IMR-90 (cell line): ENCODE measurements at regions not wholly inside any gene's neighbourhood (a gene's known extent, or its start where the extent isn't known, plus 50 kb on each side); places are given as distances from the start of the nearest gene placed in this dataset.

ENCODE experiments used
- ATAC-seq: fragments of 200-7000 bp; cut with Tn5 transposase; 2 replicates; pipeline ENCODE4 v1.9.1; 2020; ENCODE audit warnings: low read depth, mild to moderate bottlenecking, moderate library complexity
- BruUV-seq: library from RNA; stranded (reverse); fragments of 400-500 nt; replicated peaks from 2 replicates; lab custom pipeline; 2021; lab: Mats Ljungman, UMichigan
- CTCF ChIA-PET: fragments of 300-600 bp; formaldehyde crosslinking; extraction: SDS; loops from one replicate; lab custom pipeline; 2021; ENCODE audit warnings: antibody characterized with exemption; lab: Yijun Ruan, JAX
- POLR2A ChIA-PET: fragments of 300-600 bp; sonication (Branson Sonifier 250); formaldehyde crosslinking; loops from one replicate; lab custom pipeline; 2022; ENCODE audit warnings: antibody characterized with exemption; ENCODE audit not compliant: unreplicated experiment; lab: Charles Lee
- DNase-seq: peaks from one replicate; pipeline ENCODE4 v3.0.0; 2013
- H2AFZ ChIP-seq: replicated peaks from 2 replicates; pipeline ENCODE3; 2013; ENCODE audit warnings: low read length, mild to moderate bottlenecking; ENCODE audit not compliant: poor library complexity
- H2AK5ac ChIP-seq: 2 replicates; pipeline ENCODE4 v1.6.1; 2013; ENCODE audit warnings: low read depth, low read length, inconsistent platforms
- H2AK9ac ChIP-seq: replicated peaks from 2 replicates; pipeline ENCODE3; 2013; ENCODE audit warnings: mild to moderate bottlenecking, low read depth, low read length, moderate library complexity; ENCODE audit not compliant: poor library complexity
- H2BK120ac ChIP-seq: 2 replicates; pipeline ENCODE4 v1.6.1; 2013; ENCODE audit warnings: low read depth, low read length, inconsistent platforms
- H2BK15ac ChIP-seq: 3 replicates; pipeline ENCODE4 v1.6.1; 2013; ENCODE audit warnings: low read depth, low read length, inconsistent platforms
- H2BK20ac ChIP-seq: 2 replicates; pipeline ENCODE4 v1.6.1; 2013; ENCODE audit warnings: low read depth, mild to moderate bottlenecking, inconsistent platforms, low read length, moderate library complexity
- H2BK5ac ChIP-seq: 2 replicates; pipeline ENCODE4 v1.6.1; 2013; ENCODE audit warnings: mild to moderate bottlenecking, low read depth, low read length, inconsistent platforms; ENCODE audit not compliant: poor library complexity, severe bottlenecking
- H3K14ac ChIP-seq: replicated peaks from 2 replicates; pipeline ENCODE4 v1.6.1; 2013; ENCODE audit warnings: low read depth, low read length, inconsistent platforms
- H3K18ac ChIP-seq: 2 replicates; pipeline ENCODE4 v1.6.1; 2013; ENCODE audit warnings: low read depth, low read length, control low read depth
- H3K23ac ChIP-seq: 2 replicates; pipeline ENCODE4 v1.6.1; 2013; ENCODE audit warnings: low read depth, low read length, inconsistent platforms
- H3K27ac ChIP-seq: 2 replicates; pipeline ENCODE4 v1.5.1; 2013; ENCODE audit warnings: mild to moderate bottlenecking, control low read depth, low read length; ENCODE audit not compliant: insufficient read depth
- H3K27me3 ChIP-seq: 2 replicates; pipeline ENCODE4 v1.6.1; 2013; ENCODE audit warnings: low read length; ENCODE audit not compliant: control insufficient read depth, insufficient read depth
- H3K36me3 ChIP-seq: 2 replicates; pipeline ENCODE4 v1.6.1; 2013; ENCODE audit warnings: low read length, mixed read lengths; ENCODE audit not compliant: control insufficient read depth, insufficient read depth
- H3K4ac ChIP-seq: 2 replicates; pipeline ENCODE4 v1.6.1; 2013; ENCODE audit warnings: low read depth, low read length, inconsistent platforms
- H3K4me1 ChIP-seq: 2 replicates; pipeline ENCODE4 v1.6.1; 2013; ENCODE audit warnings: low read length, mixed read lengths; ENCODE audit not compliant: control insufficient read depth, insufficient read depth
- H3K4me2 ChIP-seq: 2 replicates; pipeline ENCODE4 v1.6.1; 2013; ENCODE audit warnings: low read depth, mild to moderate bottlenecking, control low read depth, low read length, moderate library complexity
- H3K4me3 ChIP-seq: 2 replicates; pipeline ENCODE4 v1.5.1; 2013; ENCODE audit warnings: low read depth, mild to moderate bottlenecking, control low read depth, low read length, moderate library complexity; ENCODE audit not compliant: insufficient read depth
- H3K56ac ChIP-seq: 2 replicates; pipeline ENCODE4 v1.6.1; 2013; ENCODE audit warnings: low read length, inconsistent platforms; ENCODE audit not compliant: insufficient read depth; ENCODE audit errors: extremely low read depth
- H3K79me1 ChIP-seq, 2 experiments: 2 replicates each; pipeline ENCODE4 v1.6.1; 2013; ENCODE audit warnings: low read length in 2 of 2, inconsistent platforms in 1 of 2, low read depth in 1 of 2
- H3K9ac ChIP-seq: 2 replicates; pipeline ENCODE4 v1.6.1; 2013; ENCODE audit warnings: low read depth, low read length, control low read depth
- H3K9me1 ChIP-seq: 2 replicates; pipeline ENCODE4 v1.6.1; 2013; ENCODE audit warnings: low read length, inconsistent platforms; ENCODE audit not compliant: insufficient read depth
- H3K9me3 ChIP-seq: 2 replicates; pipeline ENCODE4 v1.6.1; 2013; ENCODE audit warnings: low read length; ENCODE audit not compliant: control insufficient read depth, insufficient read depth
- H4K20me1 ChIP-seq: 2 replicates; pipeline ENCODE4 v1.6.1; 2013; ENCODE audit warnings: low read length, inconsistent platforms; ENCODE audit not compliant: insufficient read depth
- H4K5ac ChIP-seq: 2 replicates; pipeline ENCODE4 v1.6.1; 2013; ENCODE audit warnings: mild to moderate bottlenecking, low read depth, low read length, control low read depth
- H4K8ac ChIP-seq, 2 experiments: 2 replicates each; pipeline ENCODE4 v1.6.1; 2013; ENCODE audit warnings: low read depth in 2 of 2, low read length in 2 of 2, control low read depth in 1 of 2, inconsistent platforms in 1 of 2
- H4K91ac ChIP-seq: 2 replicates; pipeline ENCODE4 v1.6.1; 2013; ENCODE audit warnings: low read depth, low read length, inconsistent platforms; ENCODE audit not compliant: insufficient read depth
- CEBPB ChIP-seq: IDR thresholded peaks from 2 replicates; pipeline ENCODE4 v1.6.1; 2012; ENCODE audit warnings: low read depth, low read length, improper control_type of control experiment
- FOS ChIP-seq: fragments of 150-350 bp; IDR thresholded peaks from 2 replicates; pipeline ENCODE4 v1.6.1; 2016; ENCODE audit warnings: low read depth, low read length
- MAFK ChIP-seq: IDR thresholded peaks from 2 replicates; pipeline ENCODE4 v1.6.1; 2012; ENCODE audit warnings: low read depth, low read length, improper control_type of control experiment
- MXI1 ChIP-seq: IDR thresholded peaks from 2 replicates; pipeline ENCODE4 v1.6.1; 2012; ENCODE audit warnings: low read depth, mild to moderate bottlenecking, low read length, moderate library complexity, borderline replicate concordance
- POLR2A ChIP-seq: IDR thresholded peaks from 2 replicates; pipeline ENCODE4 v1.6.1; 2012; ENCODE audit warnings: mild to moderate bottlenecking, low read depth, low read length
- WGBS, 2 experiments: methylation state at CpG; one replicate each; pipeline versions ENCODE4 v1.1.5 to v1.1.7; 2013; ENCODE audit warnings: missing lambda C conversion rate in 2 of 2; ENCODE audit not compliant: insufficient read length in 1 of 2; ENCODE audit errors: extremely low coverage in 2 of 2; 5-methylcytosine and 5-hydroxymethylcytosine counted together
- dilution Hi-C: fragments of 300-500 bp; cut with HindIII; formaldehyde crosslinking; loops from one replicate; pipeline ENCODE4 v1.14.3; 2018; ENCODE audit warnings: low sequenced_read_pairs; ENCODE audit not compliant: unreplicated experiment
- in situ Hi-C: fragments of 300-500 bp; cut with MboI; formaldehyde crosslinking; loops from 3 replicates; pipeline ENCODE4 v1.14.3; 2019; ENCODE audit warnings: low sequenced_read_pairs, inconsistent platforms, mixed read lengths
- intact Hi-C: fragments of 100-400 bp; cut with micrococcal nuclease; formaldehyde crosslinking; loops from 2 replicates; pipeline ENCODE4 v1.10.0; 2022
- TF ChIP-seq, protein P1 (sequence below): fragments of 150-350 bp; IDR thresholded peaks from 2 replicates; pipeline ENCODE4 v1.6.1; 2016; ENCODE audit warnings: low read depth, mild to moderate bottlenecking, low read length, moderate library complexity, borderline replicate concordance

DNA sequence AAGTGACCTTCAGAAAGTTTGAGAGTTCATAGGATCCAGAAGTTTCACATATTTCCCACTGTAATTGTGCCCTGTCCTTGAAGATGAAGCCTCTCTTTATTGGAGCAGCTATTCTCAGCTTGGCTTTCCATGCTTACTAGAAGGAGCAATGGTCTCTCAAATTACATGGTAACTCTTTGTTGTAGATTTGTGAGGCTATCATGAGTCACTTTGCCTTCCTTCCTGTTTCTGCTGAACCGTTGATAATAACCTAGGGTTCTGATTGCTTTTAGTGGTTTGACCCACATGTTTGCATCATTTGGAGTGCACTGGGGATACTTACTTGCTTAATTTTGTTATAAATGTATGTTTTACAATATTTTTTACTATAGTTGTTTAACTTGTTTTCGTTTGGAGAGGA lies 772.9 kb upstream of the SLITRK6 start:
- Histone ChIP-seq H2AK9ac (no peak overlapping the region), H3K36me3 (no peaks in the 10 kb centered on the region), H3K23ac (no peak overlapping the region), H3K56ac (no peak overlapping the region), H2AK5ac (no peak overlapping the region), H3K4ac (no peak overlapping the region; the same call in 1 of the 2 replicates), H3K4me1 (no peaks in the 10 kb centered on the region), H3K9ac (no peak overlapping the region), H2BK20ac (peak overlapping the region; percentile 62; the same call in 1 of the 2 replicates), H2BK120ac (peak overlapping the region; percentile 55; the same call in 1 of the 2 replicates), H2BK5ac (peak overlapping the region; percentile 42), H4K91ac (no peak overlapping the region), H3K27me3 (no peaks in the 10 kb centered on the region), H3K79me1 (no peaks in the 10 kb centered on the region), H3K18ac (no peak overlapping the region), H4K8ac (no peak overlapping the region), H2BK15ac (no peak overlapping the region), H2AFZ (no peak overlapping the region), H3K4me3 (no peak overlapping the region), H3K27ac (no peak overlapping the region), H3K4me2 (peak overlapping the region; percentile 46; the same call in 1 of the 2 replicates), H3K9me3 (no peaks in the 10 kb centered on the region), H3K9me1 (0 out of 2 replicates have a peak, but pooled peaks cover 2% of the 10 kb centered on the region), H3K14ac (no peak overlapping the region), H4K5ac (no peak overlapping the region), H4K20me1 (no peaks in the 10 kb centered on the region)
- ATAC-seq (peak; percentile 87), DNase-seq (peak; percentile 80)
- in situ Hi-C loops (no loop called here), dilution Hi-C loops (no loop called here), intact Hi-C loops (no loop called here)
- TF ChIP-seq FOS (0 out of 2 replicates have a peak, but pooled peaks have one; percentile 29), MXI1 (no peak), CEBPB (peak; percentile 44; the same call in 1 of the 2 replicates), MAFK (no peak), POLR2A (no peak)
- TF ChIP-seq, protein P1, sequence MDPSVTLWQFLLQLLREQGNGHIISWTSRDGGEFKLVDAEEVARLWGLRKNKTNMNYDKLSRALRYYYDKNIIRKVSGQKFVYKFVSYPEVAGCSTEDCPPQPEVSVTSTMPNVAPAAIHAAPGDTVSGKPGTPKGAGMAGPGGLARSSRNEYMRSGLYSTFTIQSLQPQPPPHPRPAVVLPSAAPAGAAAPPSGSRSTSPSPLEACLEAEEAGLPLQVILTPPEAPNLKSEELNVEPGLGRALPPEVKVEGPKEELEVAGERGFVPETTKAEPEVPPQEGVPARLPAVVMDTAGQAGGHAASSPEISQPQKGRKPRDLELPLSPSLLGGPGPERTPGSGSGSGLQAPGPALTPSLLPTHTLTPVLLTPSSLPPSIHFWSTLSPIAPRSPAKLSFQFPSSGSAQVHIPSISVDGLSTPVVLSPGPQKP: no peak
- CTCF ChIA-PET: interaction anchor here (0.6 kb wide), 1 partner anchor 1424 kb away, joined by 3 read pairs; no protein-coding TSS in a partner anchor
- no TSS peak for BruUV-seq
- POLR2A ChIA-PET: no interaction called here
- no CpG with 5 or more reads among the region's 2 CpGs for WGBS, 2 experiments
